ENCODE measurements at regions not wholly inside any gene's neighbourhood (a gene's known extent, or its start where the extent isn't known, plus 50 kb on each side); places are given as distances from the start of the nearest gene placed in this dataset.

DNA sequence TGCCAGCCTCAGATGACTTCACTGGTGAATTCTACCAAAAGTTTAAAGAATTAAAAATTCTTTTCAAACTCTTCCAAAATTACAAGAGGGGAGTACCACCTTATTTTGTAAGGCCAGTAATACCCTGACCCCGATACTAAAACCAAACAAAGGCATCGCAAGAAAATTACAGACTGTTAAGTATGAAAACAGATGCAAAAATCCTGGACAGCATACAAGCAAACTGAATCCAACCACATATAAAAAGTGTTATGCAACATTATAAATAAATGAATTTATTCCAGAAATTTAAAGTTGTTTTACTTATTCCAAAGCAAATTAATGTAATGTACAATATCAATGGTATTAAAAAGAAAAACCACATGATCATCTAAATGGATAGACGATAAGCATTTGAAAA, 873.6 kb upstream of the GJE1 start:
- Mint-ChIP-seq H3K4me3 (no peak overlapping the region), H3K27ac (no peak overlapping the region)

DNA sequence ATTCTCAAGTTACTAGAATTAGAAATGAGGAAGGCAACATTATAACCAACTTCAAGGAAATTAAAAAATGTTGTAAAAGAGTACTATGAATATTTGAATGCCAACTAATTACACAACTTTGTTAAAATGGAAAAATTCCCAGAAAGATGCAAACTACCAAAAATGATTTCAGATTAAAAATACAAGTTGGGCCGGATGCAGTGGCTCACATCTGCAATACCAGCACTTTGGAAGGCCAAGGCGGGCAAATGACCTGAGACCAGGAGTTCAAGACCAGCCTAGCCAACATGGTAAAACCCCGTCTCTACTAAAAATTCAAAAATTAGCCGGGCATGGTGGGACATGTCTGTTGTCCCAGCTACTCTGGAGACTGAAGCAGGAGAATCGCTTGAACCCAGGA, 874.2 kb upstream of the GJE1 start:
- no peaks in the 10 kb centered on the region for H3K27me3 Mint-ChIP-seq
- H3K4me3 Mint-ChIP-seq = no peak overlapping the region
- intact Hi-C loops (cut with micrococcal nuclease) = no loop called here
- H3K27ac Mint-ChIP-seq = no peak overlapping the region
- no peaks in the 10 kb centered on the region for H3K36me3 Mint-ChIP-seq (ENCODE audit: low read depth)
- H3K4me1 Mint-ChIP-seq (ENCODE audit: low read depth) = no peaks in the 10 kb centered on the region
- H3K9me3 Mint-ChIP-seq = no peaks in the 10 kb centered on the region

More for the DNA sequence above, 873.6 kb upstream of the GJE1 start:
- H3K36me3 Mint-ChIP-seq (ENCODE audit: low read depth) = no peaks in the 10 kb centered on the region
- H3K4me1 Mint-ChIP-seq (ENCODE audit: low read depth) = no peaks in the 10 kb centered on the region
- intact Hi-C loops (cut with micrococcal nuclease) = no loop called here
- H3K9me3 Mint-ChIP-seq = no peaks in the 10 kb centered on the region
- H3K27me3 Mint-ChIP-seq = no peaks in the 10 kb centered on the region

DNA sequence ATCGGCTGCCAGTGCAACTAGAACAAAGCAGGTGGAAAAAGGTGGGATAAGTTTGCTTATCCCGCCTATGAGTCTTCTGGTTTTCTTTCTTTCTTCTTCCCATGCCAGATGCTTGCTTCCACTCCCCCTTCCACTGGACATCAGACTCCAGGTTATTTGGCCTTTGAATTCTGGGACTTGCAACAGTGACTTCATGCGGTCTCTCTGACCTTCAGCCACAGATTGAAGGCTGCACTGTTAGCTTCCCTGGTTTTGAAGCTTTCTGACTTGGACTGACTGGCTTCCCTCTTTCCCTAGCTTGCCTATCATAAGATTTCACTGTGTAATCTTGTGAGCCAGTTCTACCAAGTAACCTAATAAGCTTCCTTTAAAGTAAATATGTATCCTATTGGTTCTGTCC, 878.4 kb upstream of the GJE1 start:
- H3K36me3 Mint-ChIP-seq (ENCODE audit: low read depth) = no peaks in the 10 kb centered on the region

GRCh38 chr6:141252828-141253608, 879.7 kb upstream of the GJE1 start:
- H3K4me3 Mint-ChIP-seq = no peak overlapping the region
- no peaks in the 10 kb centered on the region for H3K4me1 Mint-ChIP-seq (ENCODE audit: low read depth)
- no peaks in the 10 kb centered on the region for H3K36me3 Mint-ChIP-seq (ENCODE audit: low read depth)
- intact Hi-C loops (cut with micrococcal nuclease) = no loop called here
- no peak overlapping the region for H3K27ac Mint-ChIP-seq
- no peaks in the 10 kb centered on the region for H3K27me3 Mint-ChIP-seq
- H3K9me3 Mint-ChIP-seq = no peaks in the 10 kb centered on the region

More for the DNA sequence above, 878.4 kb upstream of the GJE1 start:
- H3K9me3 Mint-ChIP-seq = no peaks in the 10 kb centered on the region
- H3K27ac Mint-ChIP-seq = no peak overlapping the region
- H3K27me3 Mint-ChIP-seq = no peaks in the 10 kb centered on the region
- intact Hi-C loops (cut with micrococcal nuclease) = no loop called here
- no peak overlapping the region for H3K4me3 Mint-ChIP-seq
- H3K4me1 Mint-ChIP-seq (ENCODE audit: low read depth) = no peaks in the 10 kb centered on the region

GRCh38 chr6:141251286-141251685, 881.4 kb upstream of the GJE1 start:
- Mint-ChIP-seq H3K27ac (no peak overlapping the region), H3K27me3 (no peaks in the 10 kb centered on the region), H3K4me3 (no peak overlapping the region), H3K4me1 (ENCODE audit: low read depth) (no peaks in the 10 kb centered on the region), H3K9me3 (no peaks in the 10 kb centered on the region), H3K36me3 (ENCODE audit: low read depth) (no peaks in the 10 kb centered on the region)
- intact Hi-C loops (cut with micrococcal nuclease) = no loop called here

DNA sequence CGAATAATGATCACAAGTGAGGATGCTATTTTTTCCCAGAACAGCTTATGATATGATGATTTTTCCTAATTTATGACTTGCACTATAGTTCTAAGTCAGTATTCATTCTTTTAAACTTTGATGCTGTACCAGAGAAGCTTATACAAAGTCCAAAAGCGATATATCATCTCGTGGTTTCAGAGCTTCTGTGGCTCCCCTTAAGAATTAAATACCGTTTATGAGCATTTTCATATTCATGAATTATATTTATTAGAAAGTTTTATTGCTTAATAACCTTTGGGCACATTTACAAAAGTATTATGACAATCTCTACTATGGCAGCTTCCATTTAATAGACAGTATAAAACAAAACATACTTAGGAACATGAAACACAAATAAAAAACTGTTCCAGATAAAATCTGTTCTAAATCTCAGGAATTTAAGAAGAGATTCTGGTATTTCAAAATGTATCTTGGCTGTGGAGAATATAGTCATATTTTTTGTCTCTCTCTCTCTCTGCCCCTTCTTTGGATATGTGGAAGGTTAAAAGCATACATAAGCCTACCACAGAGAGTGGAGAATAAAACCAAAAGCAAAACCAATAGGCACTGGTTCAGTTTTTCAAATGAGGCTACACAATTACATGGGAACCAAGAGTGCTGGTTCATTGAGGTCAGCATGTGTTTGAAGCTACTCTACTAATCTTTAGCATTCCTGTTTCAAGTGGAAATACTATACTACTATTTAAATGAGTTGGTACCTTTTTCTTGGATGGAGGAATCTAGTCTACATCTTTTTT, 884.5 kb upstream of the GJE1 start:
- no peak overlapping the region for H3K27ac Mint-ChIP-seq
- H3K4me3 Mint-ChIP-seq = no peak overlapping the region
- no peaks in the 10 kb centered on the region for H3K4me1 Mint-ChIP-seq (ENCODE audit: low read depth)
- no peaks in the 10 kb centered on the region for H3K9me3 Mint-ChIP-seq
- H3K36me3 Mint-ChIP-seq (ENCODE audit: low read depth) = no peaks in the 10 kb centered on the region
- intact Hi-C loops (cut with micrococcal nuclease) = no loop called here
- no peaks in the 10 kb centered on the region for H3K27me3 Mint-ChIP-seq

DNA sequence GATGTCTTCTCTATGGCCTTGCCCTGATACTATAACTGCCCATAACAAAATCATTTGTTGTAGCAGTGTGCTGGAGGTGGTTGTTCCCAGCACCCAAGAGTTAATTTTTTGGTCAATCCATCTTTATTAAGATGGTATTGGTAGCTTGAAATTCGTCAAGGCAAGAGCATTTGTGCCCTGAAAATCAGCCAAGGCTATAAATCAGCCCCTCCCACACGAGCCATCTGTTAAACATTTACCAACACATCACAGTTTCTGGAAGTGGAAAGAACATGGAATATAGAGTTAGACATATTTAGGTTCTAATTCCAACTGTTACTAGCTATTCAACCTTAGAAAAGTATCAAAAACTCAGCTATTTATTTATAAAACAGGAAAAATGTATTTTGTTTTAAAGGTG, 888.4 kb upstream of the GJE1 start:
- no peaks in the 10 kb centered on the region for H3K27me3 Mint-ChIP-seq
- no peak overlapping the region for H3K4me3 Mint-ChIP-seq
- H3K9me3 Mint-ChIP-seq = no peaks in the 10 kb centered on the region
- H3K4me1 Mint-ChIP-seq (ENCODE audit: low read depth) = no peaks in the 10 kb centered on the region
- intact Hi-C loops (cut with micrococcal nuclease) = no loop called here
- H3K36me3 Mint-ChIP-seq (ENCODE audit: low read depth) = no peaks in the 10 kb centered on the region
- H3K27ac Mint-ChIP-seq = no peak overlapping the region

- no peaks in the 10 kb centered on the region for H3K36me3 Mint-ChIP-seq (ENCODE audit: low read depth)
- H3K27ac Mint-ChIP-seq = no peak overlapping the region
- H3K4me1 Mint-ChIP-seq (ENCODE audit: low read depth) = no peaks in the 10 kb centered on the region
- no peak overlapping the region for H3K4me3 Mint-ChIP-seq
- no peaks in the 10 kb centered on the region for H3K27me3 Mint-ChIP-seq
- intact Hi-C loops (cut with micrococcal nuclease) = no loop called here
- no peaks in the 10 kb centered on the region for H3K9me3 Mint-ChIP-seq
Measured at GRCh38 chr6:141242957-141243356, 889.8 kb upstream of the GJE1 start.

- no peaks in the 10 kb centered on the region for H3K36me3 Mint-ChIP-seq (ENCODE audit: low read depth)
- no peak overlapping the region for H3K27ac Mint-ChIP-seq
- H3K4me3 Mint-ChIP-seq = no peak overlapping the region
- intact Hi-C loops (cut with micrococcal nuclease) = no loop called here
- peaks cover 14% of the 10 kb centered on the region for H3K9me3 Mint-ChIP-seq
- no peaks in the 10 kb centered on the region for H3K27me3 Mint-ChIP-seq
- no peaks in the 10 kb centered on the region for H3K4me1 Mint-ChIP-seq (ENCODE audit: low read depth)
Measured at GRCh38 chr6:141229296-141229695, 903.4 kb upstream of the GJE1 start.

DNA sequence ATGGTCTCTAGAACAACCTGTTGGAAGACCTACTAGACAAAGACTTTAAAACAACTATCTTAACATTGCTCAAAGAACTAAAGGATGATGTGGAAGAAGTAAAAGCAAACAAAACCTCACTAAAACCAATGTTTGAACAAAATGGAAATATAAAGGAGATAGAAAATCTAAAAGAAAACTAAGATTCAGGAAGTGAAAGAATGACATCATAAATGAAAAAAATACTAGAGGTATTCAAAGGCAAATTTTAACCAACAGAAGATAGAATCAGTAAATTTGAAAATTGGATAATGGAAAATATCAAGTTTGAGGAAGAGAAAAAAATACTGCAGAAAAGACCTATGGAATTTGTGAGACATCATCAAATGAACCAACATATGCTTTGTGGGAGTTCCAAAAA, 914.1 kb upstream of the GJE1 start:
- no peak overlapping the region for H3K4me3 Mint-ChIP-seq
- H3K27ac Mint-ChIP-seq = no peak overlapping the region
- intact Hi-C loops (cut with micrococcal nuclease) = no loop called here
- no peaks in the 10 kb centered on the region for H3K4me1 Mint-ChIP-seq (ENCODE audit: low read depth)
- H3K9me3 Mint-ChIP-seq = peaks cover 41% of the 10 kb centered on the region
- H3K36me3 Mint-ChIP-seq (ENCODE audit: low read depth) = no peaks in the 10 kb centered on the region
- no peaks in the 10 kb centered on the region for H3K27me3 Mint-ChIP-seq

DNA sequence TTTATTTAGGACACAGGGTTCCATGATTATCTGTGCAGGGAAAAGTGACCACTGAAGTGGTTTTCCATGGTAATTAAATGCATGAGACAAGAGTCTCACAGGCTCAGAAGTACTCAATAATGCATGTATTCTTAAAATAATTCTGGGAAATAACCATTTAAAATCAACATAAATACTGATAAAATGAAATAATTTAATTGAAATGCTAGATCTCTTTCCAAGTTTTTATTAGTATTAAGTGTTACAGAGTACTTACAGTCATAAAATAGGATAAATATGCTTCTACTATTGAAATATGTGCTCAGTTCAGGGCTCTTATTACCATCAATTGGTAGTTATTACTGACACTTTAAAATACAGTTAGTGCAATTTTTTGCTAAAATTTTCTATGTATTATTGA, 916.0 kb upstream of the GJE1 start:
- H3K27ac Mint-ChIP-seq = no peak overlapping the region
- no peaks in the 10 kb centered on the region for H3K4me1 Mint-ChIP-seq (ENCODE audit: low read depth)
- H3K27me3 Mint-ChIP-seq = no peaks in the 10 kb centered on the region

DNA sequence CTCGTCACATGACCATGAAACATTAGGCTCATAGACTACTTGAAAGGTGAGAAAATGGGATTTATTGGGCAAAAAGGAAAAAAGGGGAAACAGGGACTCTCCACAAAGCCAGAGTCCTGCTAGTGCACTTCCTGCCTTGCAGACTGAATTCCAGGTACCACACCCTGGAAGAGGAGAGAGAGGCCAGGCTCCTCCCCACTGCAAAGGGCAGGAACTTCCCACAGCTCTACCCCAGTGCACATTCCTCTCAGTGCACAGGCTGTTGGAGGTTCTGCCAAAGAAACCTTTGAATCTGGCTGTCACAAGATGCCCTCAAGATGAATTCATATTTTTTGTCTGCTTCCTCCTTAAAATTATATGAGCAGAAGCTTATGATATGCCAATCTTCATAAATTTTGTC, 920.4 kb upstream of the GJE1 start:
- H3K4me3 Mint-ChIP-seq = no peak overlapping the region
- no peaks in the 10 kb centered on the region for H3K27me3 Mint-ChIP-seq
- H3K27ac Mint-ChIP-seq = no peak overlapping the region
- no peaks in the 10 kb centered on the region for H3K36me3 Mint-ChIP-seq (ENCODE audit: low read depth)
- intact Hi-C loops (cut with micrococcal nuclease) = no loop called here
- H3K4me1 Mint-ChIP-seq (ENCODE audit: low read depth) = no peaks in the 10 kb centered on the region
- no peaks in the 10 kb centered on the region for H3K9me3 Mint-ChIP-seq

More for the DNA sequence above, 916.0 kb upstream of the GJE1 start:
- H3K36me3 Mint-ChIP-seq (ENCODE audit: low read depth) = no peaks in the 10 kb centered on the region
- intact Hi-C loops (cut with micrococcal nuclease) = no loop called here
- peaks cover 30% of the 10 kb centered on the region for H3K9me3 Mint-ChIP-seq
- H3K4me3 Mint-ChIP-seq = no peak overlapping the region

GRCh38 chr6:141211845-141212244, 920.9 kb upstream of the GJE1 start:
- Mint-ChIP-seq H3K36me3 (ENCODE audit: low read depth) (no peaks in the 10 kb centered on the region), H3K27ac (no peak overlapping the region), H3K27me3 (no peaks in the 10 kb centered on the region), H3K4me3 (no peak overlapping the region), H3K4me1 (ENCODE audit: low read depth) (no peaks in the 10 kb centered on the region), H3K9me3 (peaks cover 4% of the 10 kb centered on the region)
- intact Hi-C loops (cut with micrococcal nuclease) = no loop called here

GRCh38 chr6:141210901-141211300, 921.8 kb upstream of the GJE1 start:
- H3K4me1 Mint-ChIP-seq (ENCODE audit: low read depth) = no peaks in the 10 kb centered on the region
- intact Hi-C loops (cut with micrococcal nuclease) = no loop called here
- H3K27me3 Mint-ChIP-seq = no peaks in the 10 kb centered on the region
- peaks cover 10% of the 10 kb centered on the region for H3K9me3 Mint-ChIP-seq
- H3K27ac Mint-ChIP-seq = no peak overlapping the region
- no peak overlapping the region for H3K4me3 Mint-ChIP-seq
- H3K36me3 Mint-ChIP-seq (ENCODE audit: low read depth) = no peaks in the 10 kb centered on the region

Measured in dendritic cell treated with granulocyte-macrophage colony-stimulating factor and Interleukin-4, amounts not matched to agents 40 ng/mL and 50 ng/mL, for 4 days (primary cell).